ENCODE measurements at regions not wholly inside any gene's neighbourhood (a gene's known extent, or its start where the extent isn't known, plus 50 kb on each side); places are given as distances from the start of the nearest gene placed in this dataset.

DNA sequence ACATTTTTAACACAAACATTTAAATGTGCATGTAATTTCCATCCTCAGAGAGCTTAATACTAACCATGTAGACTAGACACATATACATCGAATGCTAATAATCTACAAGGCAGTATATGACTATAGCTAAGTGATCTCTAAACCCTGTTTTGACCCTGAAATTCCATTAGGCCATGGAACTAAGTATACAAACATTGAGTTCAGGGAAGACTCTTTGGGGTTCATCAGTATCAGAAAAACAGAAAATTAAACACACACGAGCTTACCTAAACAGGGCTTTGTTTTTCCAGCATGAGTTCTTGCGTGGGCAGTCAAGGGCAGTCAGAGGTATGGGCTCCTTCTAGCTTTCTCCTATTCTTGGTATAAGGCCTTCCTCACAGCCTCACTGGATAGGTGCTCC lies 106.0 kb upstream of the COPS8 start:
- TF ChIP-seq, protein P1, sequence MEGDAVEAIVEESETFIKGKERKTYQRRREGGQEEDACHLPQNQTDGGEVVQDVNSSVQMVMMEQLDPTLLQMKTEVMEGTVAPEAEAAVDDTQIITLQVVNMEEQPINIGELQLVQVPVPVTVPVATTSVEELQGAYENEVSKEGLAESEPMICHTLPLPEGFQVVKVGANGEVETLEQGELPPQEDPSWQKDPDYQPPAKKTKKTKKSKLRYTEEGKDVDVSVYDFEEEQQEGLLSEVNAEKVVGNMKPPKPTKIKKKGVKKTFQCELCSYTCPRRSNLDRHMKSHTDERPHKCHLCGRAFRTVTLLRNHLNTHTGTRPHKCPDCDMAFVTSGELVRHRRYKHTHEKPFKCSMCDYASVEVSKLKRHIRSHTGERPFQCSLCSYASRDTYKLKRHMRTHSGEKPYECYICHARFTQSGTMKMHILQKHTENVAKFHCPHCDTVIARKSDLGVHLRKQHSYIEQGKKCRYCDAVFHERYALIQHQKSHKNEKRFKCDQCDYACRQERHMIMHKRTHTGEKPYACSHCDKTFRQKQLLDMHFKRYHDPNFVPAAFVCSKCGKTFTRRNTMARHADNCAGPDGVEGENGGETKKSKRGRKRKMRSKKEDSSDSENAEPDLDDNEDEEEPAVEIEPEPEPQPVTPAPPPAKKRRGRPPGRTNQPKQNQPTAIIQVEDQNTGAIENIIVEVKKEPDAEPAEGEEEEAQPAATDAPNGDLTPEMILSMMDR (IDR thresholded peaks at IDR 0.05; ENCODE audit: control extremely low read depth, extremely low read depth): no peak
- Histone ChIP-seq H3K4me1 (ENCODE audit: control insufficient read depth in 5 of 5, insufficient read depth in 5 of 5, low read length in 5 of 5) (peaks cover 0 to 6% (median 0%) of the 10 kb centered on the region in 5 donors), H3K4me3 (no peak overlapping the region), H3K9ac (ENCODE audit: insufficient read depth in 1 of 2, low read length in 2 of 2) (no peak overlapping the region), H3K36me3 (ENCODE audit: control insufficient read depth in 4 of 4, insufficient read depth in 4 of 4, low read length in 4 of 4) (no peaks in the 10 kb centered on the region), H3K9me3 (ENCODE audit: control insufficient read depth in 4 of 4, insufficient read depth in 3 of 4, low read length in 3 of 4) (peaks cover 0 to 7% (median 4%) of the 10 kb centered on the region in 4 donors), H3K27me3 (ENCODE audit: control insufficient read depth in 3 of 3, insufficient read depth in 3 of 3, low read length in 2 of 3) (no peaks in the 10 kb centered on the region), H3K27ac (ENCODE audit: low read depth in 1 of 2, low read length in 1 of 2) (no peak overlapping the region)
- ATAC-seq (ENCODE audit: insufficient read depth, low FRiP score) (no peak), DNase-seq (no peak)
- WGBS, 2 donors: 95 to 98% methylated on average over 3 of the region's 3 CpGs

- DNase-seq (no peak), ATAC-seq (ENCODE audit: insufficient read depth, low FRiP score) (no peak)
- 94 to 96% methylated on average over 3 of the region's 3 CpGs for WGBS, 2 donors
- Histone ChIP-seq H3K4me3 (no peak overlapping the region), H3K4me1 (ENCODE audit: control insufficient read depth in 5 of 5, insufficient read depth in 5 of 5, low read length in 5 of 5) (peaks cover 0 to 9% (median 0%) of the 10 kb centered on the region in 5 donors), H3K27me3 (ENCODE audit: control insufficient read depth in 3 of 3, insufficient read depth in 3 of 3, low read length in 2 of 3) (no peaks in the 10 kb centered on the region), H3K9me3 (ENCODE audit: control insufficient read depth in 4 of 4, insufficient read depth in 3 of 4, low read length in 3 of 4) (peaks cover 0 to 7% (median 4%) of the 10 kb centered on the region in 4 donors), H3K36me3 (ENCODE audit: control insufficient read depth in 4 of 4, insufficient read depth in 4 of 4, low read length in 4 of 4) (no peaks in the 10 kb centered on the region), H3K27ac (ENCODE audit: low read depth in 1 of 2, low read length in 1 of 2) (no peak overlapping the region), H3K9ac (ENCODE audit: insufficient read depth in 1 of 2, low read length in 2 of 2) (no peak overlapping the region)
- TF ChIP-seq, protein P1 (IDR thresholded peaks at IDR 0.05; ENCODE audit: control extremely low read depth, extremely low read depth): no peak
Observed at GRCh38 chr2:236980961-236981360, 104.7 kb upstream of the COPS8 start.

DNA sequence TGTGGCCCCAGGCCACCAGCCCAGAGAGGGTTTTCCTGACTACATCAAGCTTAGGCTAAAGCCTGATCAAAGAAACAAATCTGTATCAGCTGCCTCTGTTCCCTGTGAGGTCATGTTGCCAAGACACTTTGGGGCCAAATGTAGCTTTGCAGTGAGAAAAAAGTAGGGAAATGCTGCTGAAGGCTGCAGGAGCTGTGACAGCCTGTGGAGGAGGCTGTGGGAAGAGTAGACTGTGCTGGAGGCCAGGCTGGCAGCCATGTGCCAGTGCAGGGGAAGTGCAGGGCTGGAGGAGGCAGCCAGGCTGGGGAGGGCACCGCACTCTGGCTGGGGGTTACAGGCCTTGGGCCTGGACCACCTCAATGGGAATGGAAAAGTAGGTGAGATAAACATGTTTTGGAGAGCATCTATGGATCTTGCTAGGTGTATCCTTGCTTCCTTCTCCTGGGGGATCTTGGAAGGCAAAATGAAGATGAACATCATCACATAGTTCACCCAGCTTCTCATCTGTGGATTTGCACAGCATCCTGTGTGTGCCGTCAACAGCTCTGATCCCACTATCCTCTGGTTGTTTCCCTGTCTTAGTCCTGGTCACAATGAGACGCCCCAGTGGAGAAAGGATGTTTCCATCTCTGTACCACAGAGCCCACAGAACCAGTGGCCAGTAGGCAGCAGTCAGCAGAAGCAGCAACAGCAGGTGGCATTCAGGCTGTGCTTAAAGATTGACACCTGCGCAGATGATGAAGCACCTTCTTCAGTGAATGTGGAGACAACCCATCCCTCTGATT lies 103.8 kb upstream of the COPS8 start:
- 95 to 98% methylated on average over 4 of the region's 4 CpGs for WGBS, 2 donors
- H3K9me3 ChIP-seq (ENCODE audit: control insufficient read depth in 4 of 4, insufficient read depth in 3 of 4, low read length in 3 of 4): peaks cover 0 to 7% (median 4%) of the 10 kb centered on the region in 4 donors
- no peak overlapping the region for H3K9ac ChIP-seq (ENCODE audit: insufficient read depth in 1 of 2, low read length in 2 of 2)
- H3K4me1 ChIP-seq (ENCODE audit: control insufficient read depth in 5 of 5, insufficient read depth in 5 of 5, low read length in 5 of 5): peaks cover 0 to 4% (median 0%) of the 10 kb centered on the region in 5 donors
- H3K36me3 ChIP-seq (ENCODE audit: control insufficient read depth in 4 of 4, insufficient read depth in 4 of 4, low read length in 4 of 4): no peaks in the 10 kb centered on the region
- H3K4me3 ChIP-seq: no peak overlapping the region
- no peak overlapping the region for H3K27ac ChIP-seq (ENCODE audit: low read depth in 1 of 2, low read length in 1 of 2)
- TF ChIP-seq, protein P1 (IDR thresholded peaks at IDR 0.05; ENCODE audit: control extremely low read depth, extremely low read depth): no peak
- DNase-seq (no peak), ATAC-seq (ENCODE audit: insufficient read depth, low FRiP score) (no peak)
- H3K27me3 ChIP-seq (ENCODE audit: control insufficient read depth in 3 of 3, insufficient read depth in 3 of 3, low read length in 2 of 3): no peaks in the 10 kb centered on the region
